Cardiac fibroblast (primary cell): ENCODE measurements at regions not wholly inside any gene's neighbourhood (a gene's known extent, or its start where the extent isn't known, plus 50 kb on each side); places are given as distances from the start of the nearest gene placed in this dataset.

ENCODE experiments used
- DNase-seq, 2 donors: peaks; one replicate each; pipeline versions ENCODE4 v3.0.0 to v3.0.0-alpha.2; 2010; ENCODE audit warnings: low read depth in 2 of 2
- H3K4me3 ChIP-seq, 2 donors: replicated peaks in 1 of 2; 1 replicate in 1 of 2; 2 replicates in 1 of 2; pipeline ENCODE4 v1.5.1; 2011; ENCODE audit warnings: low read depth in 2 of 2, low read length in 2 of 2, mild to moderate bottlenecking in 2 of 2, moderate library complexity in 1 of 2
- CTCF ChIP-seq: IDR thresholded peaks from one replicate; pipeline ENCODE4 v1.5.1; 2011; ENCODE audit warnings: low read depth, mild to moderate bottlenecking, low read length, inconsistent platforms

DNA sequence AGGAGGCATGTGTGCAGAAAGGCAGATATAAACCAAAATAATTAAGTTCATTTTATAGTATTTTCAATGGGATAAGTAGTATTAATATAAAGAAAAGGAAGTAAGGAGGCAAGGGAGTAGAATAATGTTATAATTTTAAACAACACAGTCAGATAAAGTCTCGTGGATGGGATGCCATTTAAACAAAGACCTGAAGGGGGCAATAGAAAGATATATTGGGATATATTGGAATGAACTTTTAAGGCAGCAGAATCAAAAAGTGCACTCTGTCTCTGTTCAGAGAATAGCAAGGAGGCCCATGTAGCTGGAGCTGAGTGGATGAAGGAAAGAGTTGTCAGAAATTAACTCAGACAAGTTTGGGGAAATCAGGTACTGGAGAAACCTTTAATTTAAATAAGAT, 158.7 kb downstream of the CGGBP1 start:
- peak in 1 of 2 donors; percentile 14 for DNase-seq
- peak; percentile 11 for TF ChIP-seq CTCF
- no peak overlapping the region for H3K4me3 ChIP-seq

GRCh38 chr3:87898971-87899370, 159.8 kb downstream of the CGGBP1 start:
- no peak for DNase-seq
- no peak for TF ChIP-seq CTCF

GRCh38 chr3:87895983-87896382, 162.8 kb downstream of the CGGBP1 start:
- TF ChIP-seq CTCF, result no peak
- no peak for DNase-seq
- no peak overlapping the region for H3K4me3 ChIP-seq

More at GRCh38 chr3:87898971-87899370, 159.8 kb downstream of the CGGBP1 start:
- no peak overlapping the region for H3K4me3 ChIP-seq

GRCh38 chr3:87873136-87873535, 185.7 kb downstream of the CGGBP1 start:
- no peak overlapping the region for H3K4me3 ChIP-seq
- peak in 1 of 2 donors; percentile 75 for DNase-seq
- TF ChIP-seq CTCF, result no peak

DNA sequence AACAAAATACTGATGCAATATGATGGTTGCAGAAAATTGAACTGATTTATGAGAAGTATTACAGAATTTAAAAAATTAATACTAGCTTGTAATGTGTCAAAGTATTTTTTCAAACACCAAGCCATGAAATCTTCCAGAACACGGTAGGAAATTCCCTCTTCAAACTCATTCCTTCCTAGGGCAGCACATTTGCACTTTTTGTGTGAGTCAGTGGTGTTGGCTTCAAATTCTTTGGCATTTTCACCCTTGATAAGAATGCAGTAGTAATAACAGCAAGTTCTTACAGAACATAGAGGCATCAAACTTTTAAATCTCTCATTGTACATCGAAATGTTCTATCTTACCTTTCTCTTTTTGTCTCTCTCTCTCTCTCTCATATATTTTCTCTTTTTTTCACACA, 191.8 kb downstream of the CGGBP1 start:
- TF ChIP-seq CTCF, result no peak
- no peak overlapping the region for H3K4me3 ChIP-seq
- peak in 1 of 2 donors; percentile 42 for DNase-seq

DNA sequence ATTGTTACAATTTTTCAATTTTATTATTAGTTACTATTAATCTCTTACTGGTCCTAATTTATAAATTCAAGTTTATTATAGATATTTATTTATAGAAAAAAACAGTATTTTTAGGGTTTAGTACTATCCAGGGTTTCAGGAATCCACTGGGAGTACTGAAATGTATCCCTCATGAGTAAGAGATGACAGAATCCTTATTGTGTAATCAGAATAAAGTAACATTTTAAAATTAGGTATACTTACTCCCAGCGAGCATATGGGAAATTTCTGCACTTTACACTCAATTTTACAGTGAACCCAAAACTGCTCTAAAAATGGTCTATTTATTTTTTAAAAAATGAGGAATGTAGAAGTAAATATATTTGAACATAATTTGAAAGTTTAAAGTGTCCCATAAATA, 202.7 kb downstream of the CGGBP1 start:
- no peak overlapping the region for H3K4me3 ChIP-seq
- no peak for TF ChIP-seq CTCF
- peak in 1 of 2 donors; percentile 64 for DNase-seq

DNA sequence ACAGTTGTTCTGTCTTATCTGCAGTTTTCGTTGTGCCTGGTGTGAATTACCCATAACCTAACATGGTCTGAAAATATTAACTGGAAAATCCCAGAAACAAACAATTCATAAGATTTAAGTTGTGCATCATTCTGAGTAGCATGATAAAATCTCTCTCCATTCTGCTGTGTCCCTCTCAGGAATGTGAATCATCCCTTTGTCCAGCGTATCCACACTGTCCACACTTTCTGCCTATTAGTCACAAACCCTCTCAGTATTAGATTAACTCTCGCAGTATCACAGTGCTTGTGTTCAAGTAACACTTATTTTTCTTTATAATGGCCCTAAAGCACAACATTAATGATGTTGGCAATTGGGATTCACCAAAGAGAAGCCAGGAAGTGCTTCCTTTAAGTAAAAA, 203.2 kb downstream of the CGGBP1 start:
- no peak for TF ChIP-seq CTCF
- peak in 1 of 2 donors; percentile 89 for DNase-seq
- no peak overlapping the region for H3K4me3 ChIP-seq
